ENCODE measurements at regions not wholly inside any gene's neighbourhood (a gene's known extent, or its start where the extent isn't known, plus 50 kb on each side); places are given as distances from the start of the nearest gene placed in this dataset.

DNA sequence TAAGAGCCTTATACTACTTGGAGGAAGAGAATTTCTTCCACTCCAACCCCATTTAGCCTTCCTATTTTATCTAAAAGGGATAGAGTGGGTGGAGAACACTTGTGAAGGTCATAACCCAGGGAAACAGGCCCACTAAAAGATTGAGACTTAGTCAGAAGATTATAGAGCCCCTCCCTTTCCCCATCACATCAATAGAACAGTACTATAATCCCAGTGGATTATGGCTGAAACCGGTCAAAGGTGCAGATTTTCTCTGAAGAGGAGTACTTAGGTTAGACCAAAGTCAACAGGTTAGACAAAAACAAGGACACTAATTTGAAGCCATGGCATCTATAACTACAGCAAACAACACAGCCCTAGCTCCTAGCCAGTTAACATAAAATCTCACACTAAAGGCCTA lies 330.9 kb upstream of the NOX3 start:
- Histone ChIP-seq H3K4me3 (ENCODE audit: low read depth, low read length) (no peak overlapping the region), H3K9me3 (ENCODE audit: severe bottlenecking) (peaks cover 3% of the 10 kb centered on the region), H3K27ac (no peak overlapping the region), H3K36me3 (no peaks in the 10 kb centered on the region), H3K27me3 (ENCODE audit: insufficient read depth, low read depth, severe bottlenecking) (no peaks in the 10 kb centered on the region)
- DNase-seq: peak; percentile 6
- no peak for TF ChIP-seq CTCF (IDR thresholded peaks at IDR 0.05; ENCODE audit: low read depth, low read length)

- H3K27ac ChIP-seq: no peak overlapping the region
- TF ChIP-seq CTCF (IDR thresholded peaks at IDR 0.05; ENCODE audit: low read depth, low read length): no peak
- no peak overlapping the region for H3K4me3 ChIP-seq (ENCODE audit: low read depth, low read length)
- H3K9me3 ChIP-seq (ENCODE audit: severe bottlenecking): no peaks in the 10 kb centered on the region
- H3K36me3 ChIP-seq: no peaks in the 10 kb centered on the region
- H3K27me3 ChIP-seq (ENCODE audit: insufficient read depth, low read depth, severe bottlenecking): no peaks in the 10 kb centered on the region
- DNase-seq: no peak
Measured at GRCh38 chr6:155782739-155783459, 327.3 kb upstream of the NOX3 start.

GRCh38 chr6:155782320-155782731 lies 326.7 kb upstream of the NOX3 start:
- no peak for TF ChIP-seq CTCF (IDR thresholded peaks at IDR 0.05; ENCODE audit: low read depth, low read length)
- DNase-seq: no peak
- H3K27ac ChIP-seq: no peak overlapping the region
- no peaks in the 10 kb centered on the region for H3K27me3 ChIP-seq (ENCODE audit: insufficient read depth, low read depth, severe bottlenecking)
- no peaks in the 10 kb centered on the region for H3K36me3 ChIP-seq
- no peak overlapping the region for H3K4me3 ChIP-seq (ENCODE audit: low read depth, low read length)
- no peaks in the 10 kb centered on the region for H3K9me3 ChIP-seq (ENCODE audit: severe bottlenecking)

DNA sequence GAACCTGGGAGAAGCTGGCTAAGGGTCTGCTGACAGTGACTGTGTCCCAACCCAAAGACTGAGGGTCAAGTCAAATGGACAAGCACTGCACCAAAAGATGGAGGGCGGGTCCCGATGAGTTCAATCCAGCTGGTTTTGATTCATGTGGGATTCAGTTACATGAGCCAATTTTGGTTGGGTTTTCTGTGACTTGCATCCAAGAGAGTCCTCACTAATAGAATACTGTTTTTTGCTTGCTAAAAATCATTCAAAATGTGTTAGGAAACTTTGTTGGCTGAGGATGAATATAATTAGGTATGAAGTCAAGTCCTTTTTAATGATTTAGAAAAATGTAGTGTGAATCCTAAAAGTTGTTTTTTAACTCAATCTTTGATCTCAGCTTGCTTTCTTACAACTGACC lies 323.8 kb upstream of the NOX3 start:
- Histone ChIP-seq H3K4me3 (ENCODE audit: low read depth, low read length) (no peak overlapping the region), H3K9me3 (ENCODE audit: severe bottlenecking) (no peaks in the 10 kb centered on the region), H3K27me3 (ENCODE audit: insufficient read depth, low read depth, severe bottlenecking) (no peaks in the 10 kb centered on the region), H3K36me3 (no peaks in the 10 kb centered on the region), H3K27ac (no peak overlapping the region)
- TF ChIP-seq CTCF (IDR thresholded peaks at IDR 0.05; ENCODE audit: low read depth, low read length): no peak
- no peak for DNase-seq

DNA sequence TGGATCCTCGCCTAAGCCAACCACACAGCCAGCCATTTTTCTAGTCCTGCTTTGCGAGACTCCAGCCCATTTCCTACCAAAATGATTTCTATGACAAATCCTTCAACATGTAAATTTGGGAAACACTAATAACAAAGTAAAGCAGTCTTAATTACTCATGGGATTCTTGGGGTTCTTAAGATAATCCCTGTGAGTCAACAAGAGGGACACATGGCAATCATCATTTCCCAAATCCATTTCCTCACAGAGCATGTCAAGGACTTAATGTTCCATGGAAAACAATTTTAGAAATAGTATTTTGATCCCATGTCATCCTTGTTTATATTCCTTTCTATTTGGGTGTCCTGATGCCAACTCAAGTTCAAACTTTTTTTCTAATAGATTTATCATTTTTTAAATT lies 322.7 kb upstream of the NOX3 start:
- DNase-seq: no peak
- Histone ChIP-seq H3K4me3 (ENCODE audit: low read depth, low read length) (no peak overlapping the region), H3K27ac (no peak overlapping the region), H3K36me3 (no peaks in the 10 kb centered on the region), H3K27me3 (ENCODE audit: insufficient read depth, low read depth, severe bottlenecking) (no peaks in the 10 kb centered on the region), H3K9me3 (ENCODE audit: severe bottlenecking) (no peaks in the 10 kb centered on the region)
- no peak for TF ChIP-seq CTCF (IDR thresholded peaks at IDR 0.05; ENCODE audit: low read depth, low read length)

DNA sequence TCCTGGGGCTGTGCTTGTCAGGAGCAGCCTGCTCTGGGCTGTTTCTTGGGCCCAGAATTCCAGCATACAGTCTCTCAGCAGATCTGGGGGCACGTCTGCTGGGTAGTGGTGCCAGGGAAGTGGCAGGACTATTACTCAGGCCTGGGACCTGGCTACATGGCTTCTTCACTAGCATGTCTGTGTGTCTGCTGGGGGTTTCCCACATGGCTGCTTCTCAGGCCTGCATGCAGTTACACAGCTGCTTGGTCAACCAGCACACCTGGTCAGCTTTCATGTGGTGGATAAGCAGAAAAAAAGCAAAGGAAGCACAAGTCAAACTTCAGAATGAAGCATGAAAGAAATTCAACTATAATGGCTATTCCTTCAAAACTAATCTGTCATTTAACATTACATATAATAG lies 316.2 kb upstream of the NOX3 start:
- no peak for DNase-seq
- TF ChIP-seq CTCF (IDR thresholded peaks at IDR 0.05; ENCODE audit: low read depth, low read length): no peak
- Histone ChIP-seq H3K36me3 (no peaks in the 10 kb centered on the region), H3K4me3 (ENCODE audit: low read depth, low read length) (no peak overlapping the region), H3K27ac (no peak overlapping the region), H3K9me3 (ENCODE audit: severe bottlenecking) (no peaks in the 10 kb centered on the region), H3K27me3 (ENCODE audit: insufficient read depth, low read depth, severe bottlenecking) (no peaks in the 10 kb centered on the region)

Measured in WERI-Rb-1 (cell line).